ENCODE measurements at regions not wholly inside any gene's neighbourhood (a gene's known extent, or its start where the extent isn't known, plus 50 kb on each side); places are given as distances from the start of the nearest gene placed in this dataset.

DNA sequence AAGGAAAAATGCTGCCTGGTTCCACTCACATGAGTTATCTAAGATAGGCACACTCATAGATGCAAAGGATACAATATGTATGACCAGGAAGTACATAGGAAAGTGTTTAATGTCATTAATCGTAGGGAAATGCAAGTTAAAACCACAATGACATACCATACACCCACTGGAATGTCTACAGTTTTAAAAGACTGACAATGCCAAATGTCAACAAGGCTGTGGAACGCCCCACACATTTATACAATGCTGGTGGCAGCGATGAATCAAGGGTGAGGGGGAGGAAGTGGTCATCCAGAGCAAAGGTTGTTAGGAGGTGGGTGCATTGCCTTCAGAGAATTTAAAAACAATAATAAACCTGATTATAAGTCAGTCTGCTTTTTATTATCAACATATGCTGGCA lies 437.8 kb downstream of the ARHGEF28 start:
- no peaks in the 10 kb centered on the region for H3K9me3 ChIP-seq (ENCODE audit: low read depth, low read length)
- H2AFZ ChIP-seq (ENCODE audit: low read length): no peak overlapping the region
- no peaks in the 10 kb centered on the region for H3K36me3 ChIP-seq (ENCODE audit: insufficient read depth, low read length)
- H3K27ac ChIP-seq (ENCODE audit: low read depth, low read length): peak overlapping the region; percentile 64
- no peaks in the 10 kb centered on the region for H3K79me2 ChIP-seq (ENCODE audit: insufficient read depth, low read length)
- H4K20me1 ChIP-seq (ENCODE audit: insufficient read depth, low read length): no peaks in the 10 kb centered on the region
- no peak overlapping the region for H3K4me3 ChIP-seq (ENCODE audit: insufficient read depth, low read length)
- H3K4me1 ChIP-seq (ENCODE audit: insufficient read depth, low read length): peaks cover 26% of the 10 kb centered on the region
- peak overlapping the region; percentile 42 for H3K4me2 ChIP-seq (ENCODE audit: insufficient read depth, low read length)
- no peak for DNase-seq (ENCODE audit: insufficient read length, low spot score, missing footprints)
- H3K27me3 ChIP-seq (ENCODE audit: insufficient read depth, low read length): no peaks in the 10 kb centered on the region
- TF ChIP-seq, protein P1, sequence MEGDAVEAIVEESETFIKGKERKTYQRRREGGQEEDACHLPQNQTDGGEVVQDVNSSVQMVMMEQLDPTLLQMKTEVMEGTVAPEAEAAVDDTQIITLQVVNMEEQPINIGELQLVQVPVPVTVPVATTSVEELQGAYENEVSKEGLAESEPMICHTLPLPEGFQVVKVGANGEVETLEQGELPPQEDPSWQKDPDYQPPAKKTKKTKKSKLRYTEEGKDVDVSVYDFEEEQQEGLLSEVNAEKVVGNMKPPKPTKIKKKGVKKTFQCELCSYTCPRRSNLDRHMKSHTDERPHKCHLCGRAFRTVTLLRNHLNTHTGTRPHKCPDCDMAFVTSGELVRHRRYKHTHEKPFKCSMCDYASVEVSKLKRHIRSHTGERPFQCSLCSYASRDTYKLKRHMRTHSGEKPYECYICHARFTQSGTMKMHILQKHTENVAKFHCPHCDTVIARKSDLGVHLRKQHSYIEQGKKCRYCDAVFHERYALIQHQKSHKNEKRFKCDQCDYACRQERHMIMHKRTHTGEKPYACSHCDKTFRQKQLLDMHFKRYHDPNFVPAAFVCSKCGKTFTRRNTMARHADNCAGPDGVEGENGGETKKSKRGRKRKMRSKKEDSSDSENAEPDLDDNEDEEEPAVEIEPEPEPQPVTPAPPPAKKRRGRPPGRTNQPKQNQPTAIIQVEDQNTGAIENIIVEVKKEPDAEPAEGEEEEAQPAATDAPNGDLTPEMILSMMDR (IDR thresholded peaks at IDR 0.05; ENCODE audit: extremely low read depth, low read depth, low read length): no peak

DNA sequence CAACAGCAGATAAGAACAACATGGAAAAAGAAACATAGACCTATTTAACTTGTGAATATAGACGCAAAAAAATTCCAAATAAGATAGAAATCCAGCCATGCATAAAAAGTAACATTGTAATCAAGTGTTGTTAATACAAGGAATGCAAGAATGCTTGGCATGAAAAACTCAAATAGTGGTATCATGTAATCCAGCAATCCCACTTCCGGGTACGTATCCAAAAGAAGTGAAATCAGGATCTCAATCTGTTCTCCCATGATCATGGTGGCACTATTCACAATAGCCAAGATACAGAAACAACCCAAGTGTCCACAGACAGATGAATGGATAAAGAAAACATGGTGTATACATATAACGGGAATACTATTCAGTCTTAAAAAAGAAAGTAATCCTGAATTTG lies 437.4 kb downstream of the ARHGEF28 start:
- Histone ChIP-seq H3K4me1 (ENCODE audit: insufficient read depth, low read length) (peaks cover 26% of the 10 kb centered on the region), H3K4me2 (ENCODE audit: insufficient read depth, low read length) (peak overlapping the region; percentile 42), H4K20me1 (ENCODE audit: insufficient read depth, low read length) (no peaks in the 10 kb centered on the region), H3K36me3 (ENCODE audit: insufficient read depth, low read length) (no peaks in the 10 kb centered on the region), H3K27me3 (ENCODE audit: insufficient read depth, low read length) (no peaks in the 10 kb centered on the region), H3K27ac (ENCODE audit: low read depth, low read length) (peak overlapping the region; percentile 64), H3K79me2 (ENCODE audit: insufficient read depth, low read length) (no peaks in the 10 kb centered on the region), H3K9me3 (ENCODE audit: low read depth, low read length) (no peaks in the 10 kb centered on the region), H2AFZ (ENCODE audit: low read length) (no peak overlapping the region), H3K4me3 (ENCODE audit: insufficient read depth, low read length) (no peak overlapping the region)
- no peak for DNase-seq (ENCODE audit: insufficient read length, low spot score, missing footprints)
- TF ChIP-seq, protein P1 (IDR thresholded peaks at IDR 0.05; ENCODE audit: extremely low read depth, low read depth, low read length): no peak

DNA sequence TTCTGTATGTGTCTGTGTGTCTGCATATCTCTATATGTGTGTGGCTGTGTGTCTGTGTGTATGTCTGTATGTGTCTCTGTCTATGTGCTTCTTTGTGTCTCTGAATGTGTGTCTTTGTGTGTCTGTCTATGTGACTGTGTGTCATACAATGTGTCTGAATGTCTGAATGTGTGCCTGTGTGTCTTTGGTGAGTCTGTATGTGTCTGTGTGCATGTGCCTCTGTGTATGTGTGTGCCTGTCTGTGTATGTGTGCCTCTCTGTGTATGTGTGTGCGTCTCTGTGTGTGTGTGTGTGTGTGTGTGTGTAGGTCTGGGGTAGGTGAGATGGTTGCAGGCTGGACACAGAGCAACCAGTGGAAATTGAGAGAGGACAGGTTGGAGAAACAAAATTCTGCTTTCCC lies 435.3 kb downstream of the ARHGEF28 start:
- Histone ChIP-seq H3K4me1 (ENCODE audit: insufficient read depth, low read length) (peaks cover 14% of the 10 kb centered on the region), H3K36me3 (ENCODE audit: insufficient read depth, low read length) (no peaks in the 10 kb centered on the region), H4K20me1 (ENCODE audit: insufficient read depth, low read length) (no peaks in the 10 kb centered on the region), H3K79me2 (ENCODE audit: insufficient read depth, low read length) (no peaks in the 10 kb centered on the region), H3K9me3 (ENCODE audit: low read depth, low read length) (no peaks in the 10 kb centered on the region), H3K27ac (ENCODE audit: low read depth, low read length) (no peak overlapping the region), H3K27me3 (ENCODE audit: insufficient read depth, low read length) (no peaks in the 10 kb centered on the region), H3K4me2 (ENCODE audit: insufficient read depth, low read length) (no peak overlapping the region), H2AFZ (ENCODE audit: low read length) (peak overlapping the region; percentile 11), H3K4me3 (ENCODE audit: insufficient read depth, low read length) (no peak overlapping the region)
- TF ChIP-seq, protein P1 (IDR thresholded peaks at IDR 0.05; ENCODE audit: extremely low read depth, low read depth, low read length): no peak
- DNase-seq (ENCODE audit: insufficient read length, low spot score, missing footprints): no peak

DNA sequence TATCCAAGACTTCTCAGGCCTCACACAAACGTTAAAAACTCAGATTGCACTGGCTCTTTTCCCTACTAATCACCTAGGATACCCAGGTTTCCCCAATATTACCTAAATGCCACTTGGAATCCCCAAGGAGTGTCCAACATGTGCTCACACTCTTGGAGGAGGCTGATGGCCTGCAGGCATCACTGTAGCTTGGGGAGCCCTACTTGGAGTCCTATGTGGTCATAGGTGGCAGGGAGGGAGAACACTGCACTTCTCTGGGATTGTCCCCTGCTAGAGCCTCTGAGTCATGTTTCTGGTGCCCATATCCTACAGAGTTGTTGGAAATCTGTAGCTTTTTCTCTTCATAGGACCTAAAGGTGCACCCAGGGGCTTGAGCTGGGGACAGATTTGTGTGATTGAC lies 433.7 kb downstream of the ARHGEF28 start:
- TF ChIP-seq, protein P1 (IDR thresholded peaks at IDR 0.05; ENCODE audit: extremely low read depth, low read depth, low read length): no peak
- Histone ChIP-seq H2AFZ (ENCODE audit: low read length) (no peak overlapping the region), H3K27ac (ENCODE audit: low read depth, low read length) (no peak overlapping the region), H3K9me3 (ENCODE audit: low read depth, low read length) (no peaks in the 10 kb centered on the region), H3K4me1 (ENCODE audit: insufficient read depth, low read length) (peaks cover 14% of the 10 kb centered on the region), H3K4me3 (ENCODE audit: insufficient read depth, low read length) (no peak overlapping the region), H4K20me1 (ENCODE audit: insufficient read depth, low read length) (no peaks in the 10 kb centered on the region), H3K4me2 (ENCODE audit: insufficient read depth, low read length) (no peak overlapping the region), H3K79me2 (ENCODE audit: insufficient read depth, low read length) (no peaks in the 10 kb centered on the region), H3K36me3 (ENCODE audit: insufficient read depth, low read length) (no peaks in the 10 kb centered on the region), H3K27me3 (ENCODE audit: insufficient read depth, low read length) (no peaks in the 10 kb centered on the region)
- DNase-seq (ENCODE audit: insufficient read length, low spot score, missing footprints): peak; percentile 3
